GM19438 (cell line): ENCODE measurements at regions not wholly inside any gene's neighbourhood (a gene's known extent, or its start where the extent isn't known, plus 50 kb on each side); places are given as distances from the start of the nearest gene placed in this dataset.
"Not testable (repeated sequence)": the region's sequence is repeated elsewhere in the genome, so short reads cannot be mapped to it uniquely, and the experiment has no call there.

Experiments used
- ATAC-seq: cut with Tn5 transposase; IDR thresholded peaks from one replicate; pipeline ENCODE4 v1.9.1; 2021; ENCODE audit warnings: low read depth; ENCODE audit not compliant: unreplicated experiment

- no peak for ATAC-seq
These were observed 496.7 kb downstream of the SLC6A15 start for GRCh38 chr12:84415946-84416345.

DNA sequence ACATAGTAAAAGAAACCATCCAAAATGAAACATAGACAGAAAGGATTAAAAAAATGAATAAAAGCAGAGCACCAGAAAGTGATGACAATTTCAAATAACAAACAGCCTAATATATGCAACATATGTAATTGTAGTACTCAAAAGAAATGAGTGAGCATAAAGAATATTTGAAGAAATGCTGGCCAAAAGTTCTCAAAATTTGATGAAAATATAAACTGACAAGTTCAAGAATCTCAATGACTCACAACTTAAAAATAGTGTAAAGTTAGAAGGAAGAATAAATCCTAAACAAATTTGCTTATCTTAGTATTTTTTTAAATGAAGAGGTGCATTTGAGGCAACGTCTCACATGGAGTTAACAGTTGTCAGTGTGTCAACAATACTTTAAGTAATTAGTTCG, 498.9 kb downstream of the SLC6A15 start:
- ATAC-seq = no peak

DNA sequence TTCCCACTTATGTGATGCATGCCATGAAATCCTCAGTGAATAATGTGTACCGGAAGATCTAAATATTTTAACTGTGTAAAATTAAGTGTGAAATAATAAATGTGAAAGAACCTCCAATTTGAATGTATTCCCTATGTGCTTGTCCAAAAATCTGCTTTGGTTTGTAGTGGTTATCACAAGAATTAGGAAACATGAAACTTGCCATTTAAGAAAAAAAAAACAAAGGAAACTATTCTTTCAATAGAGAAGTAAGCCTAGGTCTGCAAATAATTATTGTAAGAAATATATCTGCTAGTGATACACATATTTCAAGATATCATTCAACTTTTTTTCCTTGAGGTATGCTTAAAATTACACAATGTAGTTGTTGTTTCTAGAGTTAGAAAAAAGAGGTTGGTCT, 500.4 kb downstream of the SLC6A15 start:
- no peak for ATAC-seq

GRCh38 chr12:84411031-84411430, 501.6 kb downstream of the SLC6A15 start:
- no peak for ATAC-seq

DNA sequence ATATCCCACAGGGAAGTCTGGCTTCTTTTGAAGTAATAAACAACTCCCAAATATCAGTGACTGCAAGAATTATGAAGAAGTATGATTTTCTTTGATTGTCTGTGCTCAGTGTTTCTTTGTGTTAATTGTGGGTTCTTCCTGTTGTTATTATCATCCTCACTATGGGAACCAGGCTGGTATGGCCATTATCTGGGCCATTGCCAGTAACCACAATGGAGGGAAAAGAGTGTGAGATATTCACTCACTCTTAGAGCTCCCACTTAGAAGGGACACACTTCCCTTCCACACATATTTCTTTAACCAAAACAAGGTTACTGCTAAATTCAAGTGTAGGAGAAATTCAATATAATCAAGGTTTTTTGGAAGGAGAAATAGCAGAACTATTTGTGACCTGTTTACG, 503.7 kb downstream of the SLC6A15 start:
- no peak for ATAC-seq

DNA sequence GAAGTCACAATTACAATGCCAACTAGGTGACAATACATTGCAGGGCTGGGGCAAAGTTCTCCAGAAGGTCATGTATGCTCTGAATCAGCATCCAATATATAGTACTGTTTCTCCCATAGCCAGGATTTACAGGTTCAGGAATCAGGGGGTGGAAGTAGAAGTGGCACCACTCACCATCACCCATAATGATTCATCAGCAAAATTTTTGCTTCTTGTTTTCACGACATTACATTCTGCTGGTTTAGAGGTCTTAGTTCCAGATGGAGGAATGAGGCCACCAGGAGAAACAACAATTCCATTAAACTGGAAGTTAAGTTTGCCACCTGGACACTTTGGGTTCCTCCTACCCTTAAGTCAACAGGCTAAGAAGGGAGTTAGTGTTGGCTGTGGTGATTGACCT, 505.9 kb downstream of the SLC6A15 start:
- ATAC-seq = not testable (repeated sequence)

GRCh38 chr12:84397846-84398245, 514.8 kb downstream of the SLC6A15 start:
- ATAC-seq = no peak

- no peak for ATAC-seq
These were observed 515.3 kb downstream of the SLC6A15 start for GRCh38 chr12:84397263-84397662.

DNA sequence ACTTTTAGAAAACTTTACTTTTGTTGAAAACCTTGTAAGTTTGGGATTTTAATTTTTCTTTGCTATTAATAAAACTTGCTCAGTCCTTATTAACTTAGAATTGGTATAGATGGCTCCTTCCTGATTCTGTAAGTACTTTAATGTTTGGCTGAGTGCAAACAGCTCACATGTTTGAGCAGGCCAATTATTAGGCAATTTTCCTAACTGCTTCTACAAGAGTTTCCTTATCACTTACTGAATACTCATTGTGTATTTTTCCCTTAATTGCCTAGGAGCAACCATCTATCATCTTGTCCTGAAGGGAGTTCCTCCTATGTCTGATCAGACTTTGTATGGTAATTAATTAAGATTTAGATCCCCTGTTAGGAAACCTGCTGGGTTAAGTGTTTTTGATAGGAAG, 521.4 kb downstream of the SLC6A15 start:
- ATAC-seq = not testable (repeated sequence)

- ATAC-seq = no peak
These were observed 528.2 kb downstream of the SLC6A15 start for GRCh38 chr12:84384384-84384783.

GRCh38 chr12:84382486-84382885, 530.1 kb downstream of the SLC6A15 start:
- ATAC-seq = not testable (repeated sequence)

DNA sequence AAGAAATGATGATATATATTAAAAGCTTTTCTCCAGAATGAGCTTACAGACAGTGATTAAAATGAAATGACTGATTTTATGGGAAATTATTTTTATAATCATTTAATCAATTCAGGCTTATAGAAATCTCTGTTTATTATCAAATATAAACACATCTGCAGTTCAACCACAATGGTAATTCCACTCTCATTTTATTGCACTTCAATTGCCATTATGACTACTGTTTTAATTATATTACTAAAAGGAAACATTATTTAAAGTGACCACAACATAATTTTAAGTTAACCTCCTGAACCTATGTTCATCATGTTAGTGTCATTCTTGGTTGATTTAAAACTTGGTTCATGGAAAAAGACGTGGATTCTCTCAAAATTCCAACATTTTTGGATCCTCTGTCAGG, 536.3 kb downstream of the SLC6A15 start:
- no peak for ATAC-seq

- no peak for ATAC-seq
These were observed 537.0 kb downstream of the SLC6A15 start for GRCh38 chr12:84375449-84376170.

DNA sequence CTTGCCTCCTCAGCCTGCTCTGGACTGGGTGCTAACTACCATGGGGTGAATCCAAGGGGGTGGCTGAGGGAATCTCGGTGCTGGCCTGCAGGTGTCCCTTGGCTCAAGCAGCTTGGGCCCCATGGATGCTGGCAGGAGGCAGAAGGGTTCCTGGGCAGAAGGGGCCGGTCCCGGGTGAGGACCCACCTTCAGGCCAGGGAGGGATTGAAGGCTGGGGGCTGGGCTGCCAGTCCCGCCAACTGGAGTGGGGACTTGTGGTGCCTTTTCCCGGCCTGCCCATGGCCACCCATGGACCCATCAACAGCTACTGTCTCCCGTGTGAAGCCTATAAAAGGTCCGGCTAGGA, 550.1 kb downstream of the SLC6A15 start:
- ATAC-seq = no peak

- no peak for ATAC-seq
These were observed 550.7 kb downstream of the SLC6A15 start for GRCh38 chr12:84361651-84362551.

DNA sequence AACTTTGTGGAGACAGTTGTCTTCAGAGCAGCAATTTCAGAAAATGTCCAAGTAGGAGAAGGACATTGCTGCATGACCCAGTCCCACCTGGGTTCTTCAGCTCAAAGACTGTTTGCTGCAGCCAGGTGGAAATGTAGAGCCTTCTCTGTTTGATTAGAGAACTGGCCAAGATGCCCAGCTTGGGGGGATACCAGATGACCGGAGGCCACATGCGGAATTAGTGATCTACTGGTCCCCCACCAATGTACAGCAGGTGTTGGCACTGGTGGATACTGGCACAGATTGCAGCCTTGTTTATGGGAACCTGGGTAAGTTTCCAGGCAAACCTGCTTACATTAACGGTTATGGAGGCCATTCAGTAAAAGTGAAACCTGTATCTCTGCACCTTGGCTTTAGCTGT, 555.3 kb downstream of the SLC6A15 start:
- ATAC-seq = no peak

- ATAC-seq = no peak
These were observed 556.4 kb downstream of the SLC6A15 start for GRCh38 chr12:84356224-84356623.

DNA sequence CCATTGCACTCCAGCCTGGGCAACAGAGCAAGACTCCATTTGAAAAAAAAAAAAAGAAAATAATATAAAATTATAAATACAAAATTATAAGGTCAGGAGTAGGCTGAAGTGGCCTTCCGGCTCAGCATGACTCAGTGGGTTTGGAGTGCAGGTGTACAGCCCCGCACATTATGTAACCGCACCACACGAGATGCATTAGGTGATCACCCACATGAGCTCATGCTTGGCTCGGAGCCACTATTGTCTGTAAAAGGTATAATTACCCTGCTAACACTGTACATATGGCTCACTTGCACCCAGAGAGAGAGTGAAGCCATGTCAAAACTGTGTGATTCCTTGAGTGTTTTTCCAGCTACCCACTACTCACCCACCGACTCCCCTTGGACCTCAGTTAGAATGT, 557.0 kb downstream of the SLC6A15 start:
- no peak for ATAC-seq

DNA sequence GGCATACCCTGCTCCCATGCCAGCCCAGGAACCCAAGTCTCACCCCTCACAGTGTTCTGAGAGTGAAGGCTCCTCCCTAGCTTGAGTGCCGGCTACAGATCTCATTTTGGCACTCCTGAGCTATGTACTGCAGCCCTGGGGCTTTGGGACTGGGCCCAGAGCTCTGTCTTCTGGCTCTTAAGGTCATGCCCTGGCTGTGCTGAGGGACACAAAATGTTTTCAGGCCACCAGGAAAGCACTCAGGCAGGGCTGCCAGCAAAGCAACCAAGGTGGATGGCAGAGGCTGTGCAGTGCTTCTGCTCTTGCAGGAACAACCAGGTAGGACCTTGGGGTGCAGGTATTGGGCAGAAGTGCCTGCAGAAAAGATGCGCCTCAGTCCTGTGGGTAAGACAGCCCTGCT, 564.0 kb downstream of the SLC6A15 start:
- ATAC-seq = no peak

DNA sequence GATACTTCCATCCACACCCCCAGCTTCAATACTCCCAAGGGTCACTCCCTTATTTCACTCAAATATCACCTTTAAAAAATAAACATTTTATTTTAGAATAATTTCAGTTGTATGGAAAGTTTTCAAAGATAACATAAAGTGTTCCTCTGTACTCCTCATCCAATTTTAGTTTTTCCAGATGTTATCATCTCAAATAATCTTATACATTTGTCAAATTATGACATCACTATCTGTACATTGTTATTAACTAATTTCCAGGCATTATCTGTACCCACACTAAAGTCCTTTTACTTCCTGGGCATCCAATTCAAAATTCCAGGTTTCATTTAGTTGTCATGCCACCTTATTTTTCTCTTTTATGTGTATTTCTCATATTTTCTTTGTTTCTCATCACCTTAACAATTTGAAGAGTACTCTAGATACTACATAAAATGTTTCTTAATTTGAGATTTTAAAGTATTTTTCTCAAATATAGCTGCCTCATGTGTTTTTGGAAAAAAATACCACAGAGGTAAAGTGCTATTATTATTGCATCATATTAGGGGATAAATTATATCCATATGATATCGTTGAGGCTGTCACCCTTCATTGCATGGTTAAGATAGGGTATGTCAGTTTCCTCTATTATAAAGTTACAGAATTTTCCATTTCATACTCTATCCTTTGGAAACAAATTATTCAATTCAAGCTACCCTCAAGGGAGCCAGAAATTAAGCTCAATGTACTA, 571.0 kb downstream of the SLC6A15 start:
- ATAC-seq = no peak

DNA sequence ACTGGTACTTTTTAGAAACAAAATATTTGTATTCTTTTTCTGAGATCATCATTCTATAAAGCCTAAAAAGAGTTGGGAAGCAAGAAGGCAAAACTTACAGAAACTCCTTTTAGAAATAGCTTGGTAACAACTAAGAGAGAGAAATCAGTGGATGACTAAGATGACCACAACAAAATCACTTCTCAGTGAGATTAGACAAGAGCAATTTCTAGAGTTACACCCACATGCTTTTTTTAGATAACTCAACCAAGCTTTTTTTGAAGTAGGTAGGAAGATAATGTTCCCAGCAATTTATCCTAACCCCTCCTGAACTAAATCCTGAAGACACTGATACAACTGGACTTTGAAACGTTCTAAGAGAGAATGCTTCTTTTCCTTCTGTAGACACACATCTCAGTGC, 576.4 kb downstream of the SLC6A15 start:
- no peak for ATAC-seq
